A549 (cell line): ENCODE measurements at regions not wholly inside any gene's neighbourhood (a gene's known extent, or its start where the extent isn't known, plus 50 kb on each side); places are given as distances from the start of the nearest gene placed in this dataset.

Source experiments
- ATAC-seq, 2 experiments: fragments of 200-7000 bp in 1 of 2; fragments of >200 bp in 1 of 2; cut with Nextera tagmentation in 1 of 2; cut with Tn5 transposase in 1 of 2; 3 replicates each; pipeline versions ENCODE4 v1.8.0 to v1.9.1; 2018 to 2020; ENCODE audit warnings: mild to moderate bottlenecking in 1 of 2, moderate library complexity in 1 of 2
- CTCF ChIA-PET: fragments of 300-600 bp; sonication (Branson Sonifier 250); formaldehyde crosslinking; extraction: SDS; loops from one replicate; lab custom pipeline; 2021; ENCODE audit warnings: antibody characterized with exemption, inconsistent platforms; lab: Yijun Ruan, JAX
- POLR2A ChIA-PET: fragments of 350-600 bp; formaldehyde crosslinking; extraction: SDS; loops from one replicate; lab custom pipeline; 2021; ENCODE audit warnings: antibody characterized with exemption, inconsistent platforms; lab: Yijun Ruan, JAX
- DNase-seq, 2 experiments: peaks; one replicate each; pipeline versions ENCODE4 v3.0.0 to v3.0.0-alpha.2; 2011 to 2016; ENCODE audit warnings: low read depth in 1 of 2, low spot score in 1 of 2
- FAIRE-seq: peaks from 2 replicates; lab custom pipeline; 2011; peaks lifted over from hg19 to GRCh38; lab: Jason Lieb, UNC
- H3K27ac ChIP-seq, 2 experiments: fragments of >200 bp; sonication (Bioruptor Twin); formaldehyde crosslinking; 3 replicates each; pipeline ENCODE4 v1.5.1; 2016 to 2017
- H3K4me1 ChIP-seq: fragments of >200 bp; sonication (Bioruptor Twin); formaldehyde crosslinking; 3 replicates; pipeline ENCODE4 v1.6.1; 2016
- H3K4me2 ChIP-seq: fragments of >200 bp; sonication (Bioruptor Twin); formaldehyde crosslinking; 3 replicates; pipeline ENCODE4 v1.6.1; 2016
- H3K4me3 ChIP-seq: fragments of >200 bp; sonication (Bioruptor Twin); formaldehyde crosslinking; 3 replicates; pipeline ENCODE4 v1.5.1; 2016
- H3K9me3 ChIP-seq: fragments of >200 bp; sonication (Bioruptor Twin); formaldehyde crosslinking; 3 replicates; pipeline ENCODE4 v1.6.1; 2016
- CTCF ChIP-seq: fragments of >200 bp; sonication (Bioruptor Twin); formaldehyde crosslinking; IDR thresholded peaks from 3 replicates; pipeline ENCODE4 v1.5.1; 2016
- ESRRA ChIP-seq: fragments of 150-350 bp; IDR thresholded peaks from 2 replicates; pipeline ENCODE4 v1.6.1; 2014; ENCODE audit warnings: mild to moderate bottlenecking, low read length, borderline replicate concordance
- FOSB ChIP-seq: fragments of 250-450 bp; sonication (Bioruptor Pico); IDR thresholded peaks from 2 replicates; pipeline ENCODE4 v1.5.0; 2020; ENCODE audit warnings: mild to moderate bottlenecking, moderate library complexity
- FOXS1 ChIP-seq: fragments of 250-450 bp; sonication (Bioruptor Pico); IDR thresholded peaks from 2 replicates; pipeline ENCODE4 v1.5.0; 2020; ENCODE audit warnings: mild to moderate bottlenecking, moderate library complexity
- HOXA7 ChIP-seq: fragments of 250-450 bp; sonication (Bioruptor Pico); IDR thresholded peaks from 2 replicates; pipeline ENCODE4 v1.5.0; 2020; ENCODE audit warnings: mild to moderate bottlenecking, moderate library complexity
- HOXB13 ChIP-seq: fragments of 250-450 bp; sonication (Bioruptor Pico); IDR thresholded peaks from 2 replicates; pipeline ENCODE4 v1.5.0; 2020; ENCODE audit warnings: low read depth, mild to moderate bottlenecking, moderate library complexity
- JUNB ChIP-seq: fragments of >200 bp; sonication (Bioruptor Twin); formaldehyde crosslinking; IDR thresholded peaks from 2 replicates; pipeline ENCODE4 v1.6.1; 2016
- MAFK ChIP-seq: fragments of 450-650 bp; IDR thresholded peaks from 2 replicates; pipeline ENCODE4 v1.6.1; 2014; ENCODE audit not compliant: partially characterized antibody
- MAZ ChIP-seq: fragments of 150-350 bp; IDR thresholded peaks from 2 replicates; pipeline ENCODE4 v1.6.1; 2014; ENCODE audit warnings: antibody characterized with exemption, low read depth, low read length, borderline replicate concordance
- MYC ChIP-seq: IDR thresholded peaks from 2 replicates; pipeline ENCODE4 v1.6.1; 2012; ENCODE audit warnings: mild to moderate bottlenecking, inconsistent platforms, low read length, improper control_type of control experiment, borderline replicate concordance
- NR3C1 ChIP-seq: fragments of >200 bp; sonication (Bioruptor Twin); formaldehyde crosslinking; IDR thresholded peaks from 3 replicates; pipeline ENCODE4 v1.6.1; 2017
- PHF8 ChIP-seq: fragments of 200-600 bp; sonication (generic); IDR thresholded peaks from 2 replicates; pipeline ENCODE4 v1.6.1; 2016; ENCODE audit warnings: low read depth, mild to moderate bottlenecking, antibody characterized with exemption, moderate library complexity, borderline replicate concordance
- RARB ChIP-seq: fragments of 250-450 bp; sonication (Bioruptor Pico); IDR thresholded peaks from 2 replicates; pipeline ENCODE4 v1.8.0; 2021; ENCODE audit warnings: mild to moderate bottlenecking, moderate library complexity
- RFX5 ChIP-seq: fragments of 450-650 bp; IDR thresholded peaks from 2 replicates; pipeline ENCODE4 v1.7.1; 2014; ENCODE audit warnings: antibody characterized with exemption, mild to moderate bottlenecking, moderate library complexity
- ZFP36 ChIP-seq: fragments of 450-650 bp; IDR thresholded peaks from 2 replicates; pipeline ENCODE4 v1.6.1; 2014; ENCODE audit warnings: borderline replicate concordance; ENCODE audit not compliant: partially characterized antibody
- WGBS: methylation state at CpG from one replicate; pipeline ENCODE4 v1.1.6; 2017; ENCODE audit errors: missing lambda C conversion rate; 5-methylcytosine and 5-hydroxymethylcytosine counted together
- TF ChIP-seq, protein P1 (sequence below): fragments of >200 bp; sonication (Bioruptor Twin); formaldehyde crosslinking; IDR thresholded peaks from 2 replicates; pipeline ENCODE4 v1.6.1; 2016

GRCh38 chr14:86423214-86423613 is 893.3 kb downstream of the FLRT2 start:
- POLR2A ChIA-PET = no interaction called here
- no peak for ATAC-seq
- no peak for FAIRE-seq
- CTCF ChIA-PET = no interaction called here
- H3K9me3 ChIP-seq = no peaks in the 10 kb centered on the region; the same call in 2 of the 3 replicates
- DNase-seq = no peak
- no peak for TF ChIP-seq FOSB (CRISPR knock-in tag)
- TF ChIP-seq FOXS1 = no peak
- no peak for TF ChIP-seq MYC
- TF ChIP-seq JUNB = no peak
- peak; percentile 92 for TF ChIP-seq MAFK
- TF ChIP-seq HOXA7 = no peak
- H3K27ac ChIP-seq = no peak overlapping the region
- no peaks in the 10 kb centered on the region for H3K4me1 ChIP-seq
- WGBS = 29% methylated on average over 2 of the region's 2 CpGs
- H3K4me3 ChIP-seq = no peak overlapping the region
- H3K4me2 ChIP-seq = no peak overlapping the region

- H3K27ac ChIP-seq = no peak overlapping the region
- ChIA-PET CTCF (no interaction called here), POLR2A (no interaction called here)
- no peaks in the 10 kb centered on the region for H3K9me3 ChIP-seq
- no peaks in the 10 kb centered on the region for H3K4me1 ChIP-seq
- H3K4me2 ChIP-seq = no peak overlapping the region
- no peak for TF ChIP-seq RFX5
- TF ChIP-seq NR3C1 = no peak
- TF ChIP-seq ESRRA = no peak
- TF ChIP-seq, all 56 proteins: peak for 0
- H3K4me3 ChIP-seq = no peak overlapping the region
- FAIRE-seq = no peak
- ATAC-seq = no peak
- no peak for DNase-seq
These were observed 890.2 kb downstream of the FLRT2 start for GRCh38 chr14:86420131-86420530.

DNA sequence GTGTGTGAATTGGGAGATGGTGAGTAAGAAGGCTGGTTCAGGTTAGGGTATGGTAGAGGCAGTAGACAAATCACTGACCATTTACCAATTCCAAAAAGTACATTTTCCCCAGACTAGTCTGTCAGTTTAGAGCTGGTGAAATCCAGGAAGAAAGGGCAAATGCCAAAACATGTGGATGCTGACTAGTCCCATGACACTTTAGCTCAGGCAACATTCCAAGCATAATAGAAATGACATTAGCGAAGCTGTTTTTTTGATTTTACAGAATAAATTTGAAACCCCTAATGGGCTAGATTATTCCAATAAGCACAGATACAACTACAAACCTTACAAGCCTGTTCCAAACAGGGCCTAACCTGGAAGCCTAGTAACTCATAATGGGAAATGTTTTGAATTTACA is 884.2 kb downstream of the FLRT2 start:
- H3K9me3 ChIP-seq = no peaks in the 10 kb centered on the region; the same call in 2 of the 3 replicates
- CTCF ChIA-PET = no interaction called here
- TF ChIP-seq, protein P1, sequence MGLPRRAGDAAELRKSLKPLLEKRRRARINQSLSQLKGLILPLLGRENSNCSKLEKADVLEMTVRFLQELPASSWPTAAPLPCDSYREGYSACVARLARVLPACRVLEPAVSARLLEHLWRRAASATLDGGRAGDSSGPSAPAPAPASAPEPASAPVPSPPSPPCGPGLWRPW = no peak
- TF ChIP-seq JUNB (no peak), HOXA7 (no peak), PHF8 (no peak), CTCF (no peak), HOXB13 (CRISPR knock-in tag) (no peak), RARB (CRISPR knock-in tag) (no peak), MAZ (no peak), ZFP36 (no peak)
- TF ChIP-seq, all 56 proteins: peak for 0
- 11% methylated on average over 1 of the region's 1 CpG for WGBS
- no peak for DNase-seq
- Histone ChIP-seq H3K4me2 (no peak overlapping the region), H3K4me1 (no peaks in the 10 kb centered on the region), H3K27ac (no peak overlapping the region), H3K4me3 (no peak overlapping the region)
- FAIRE-seq = no peak
- POLR2A ChIA-PET = no interaction called here
- ATAC-seq = no peak

DNA sequence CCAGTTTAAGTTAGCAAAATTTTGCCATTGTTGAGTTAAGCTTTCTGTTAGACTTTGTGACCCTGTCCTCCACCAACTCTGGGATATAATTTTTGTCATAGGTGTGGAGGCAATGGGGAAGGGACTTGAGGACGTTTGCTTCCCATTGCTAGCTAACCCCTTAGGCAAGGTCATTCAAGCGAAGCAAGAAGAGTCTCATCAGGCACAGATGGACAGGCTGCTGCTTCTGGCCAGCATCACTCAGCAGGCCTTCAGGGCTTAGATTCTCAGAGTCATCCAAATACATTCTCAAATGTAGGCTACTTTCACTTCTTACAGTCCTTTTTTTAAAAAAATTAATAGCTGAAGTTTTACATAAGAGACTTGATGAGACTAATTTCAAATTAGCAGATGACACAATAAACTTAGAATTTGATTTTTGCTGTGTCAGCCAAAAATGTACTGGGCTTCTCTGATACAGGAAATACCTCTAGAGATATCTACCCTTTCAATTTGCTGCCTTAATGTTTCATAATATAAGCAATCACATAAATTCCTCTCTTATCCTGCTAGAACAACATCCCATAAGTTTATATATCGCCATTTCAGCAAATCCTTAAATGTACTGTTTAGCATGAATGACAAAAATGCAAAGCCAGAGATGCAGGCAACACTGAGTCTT is 875.2 kb downstream of the FLRT2 start:
- H3K4me1 ChIP-seq = peaks cover 9% of the 10 kb centered on the region; the same call in 2 of the 3 replicates
- DNase-seq (no peak), ATAC-seq (no peak), FAIRE-seq (no peak)
- H3K27ac ChIP-seq = peak overlapping the region; percentile 2 to 17; a peak in 2 of 6 replicates
- peak overlapping the region; percentile 50 for H3K4me2 ChIP-seq
- TF ChIP-seq MAFK = peak; percentile 93
- TF ChIP-seq MAZ = no peak
- ChIA-PET POLR2A (no interaction called here), CTCF (no interaction called here)
- no peak overlapping the region for H3K4me3 ChIP-seq
- H3K9me3 ChIP-seq = no peaks in the 10 kb centered on the region; the same call in 2 of the 3 replicates
- 9% methylated on average over 3 of the region's 3 CpGs for WGBS
